Chondrocyte (in vitro differentiated cells): ENCODE measurements at regions not wholly inside any gene's neighbourhood (a gene's known extent, or its start where the extent isn't known, plus 50 kb on each side); places are given as distances from the start of the nearest gene placed in this dataset.

ENCODE experiments used
- DNase-seq: peaks from one replicate; pipeline ENCODE4 v3.0.0; 2021; ENCODE audit warnings: mixed read lengths, low spot score
- H3K27ac Mint-ChIP-seq: one replicate; pipeline ENCODE4 v1.8.0; 2021; ENCODE audit warnings: mild to moderate bottlenecking, moderate library complexity, mixed read lengths; ENCODE audit not compliant: unreplicated experiment
- H3K27me3 Mint-ChIP-seq: 2 replicates; pipeline ENCODE4 v1.8.0; 2021; ENCODE audit warnings: low read depth, mixed read lengths
- H3K36me3 Mint-ChIP-seq: 2 replicates; pipeline ENCODE4 v1.8.0; 2021; ENCODE audit warnings: low read depth, mixed read lengths
- H3K4me1 Mint-ChIP-seq: 2 replicates; pipeline ENCODE4 v1.8.0; 2021; ENCODE audit warnings: low read depth, mild to moderate bottlenecking, mixed read lengths
- H3K4me3 Mint-ChIP-seq: one replicate; pipeline ENCODE4 v1.8.0; 2021; ENCODE audit warnings: mild to moderate bottlenecking, moderate library complexity, mixed read lengths; ENCODE audit not compliant: unreplicated experiment
- H3K9me3 Mint-ChIP-seq: 2 replicates; pipeline ENCODE4 v1.8.0; 2021; ENCODE audit warnings: low read depth, mixed read lengths
- TF ChIP-seq, protein P1 (sequence below): fragments of 200-600 bp; sonication (generic); IDR thresholded peaks from 2 replicates; pipeline ENCODE4 v1.5.0; 2021; ENCODE audit warnings: antibody characterized with exemption, mild to moderate bottlenecking, moderate library complexity

- TF ChIP-seq, protein P1, sequence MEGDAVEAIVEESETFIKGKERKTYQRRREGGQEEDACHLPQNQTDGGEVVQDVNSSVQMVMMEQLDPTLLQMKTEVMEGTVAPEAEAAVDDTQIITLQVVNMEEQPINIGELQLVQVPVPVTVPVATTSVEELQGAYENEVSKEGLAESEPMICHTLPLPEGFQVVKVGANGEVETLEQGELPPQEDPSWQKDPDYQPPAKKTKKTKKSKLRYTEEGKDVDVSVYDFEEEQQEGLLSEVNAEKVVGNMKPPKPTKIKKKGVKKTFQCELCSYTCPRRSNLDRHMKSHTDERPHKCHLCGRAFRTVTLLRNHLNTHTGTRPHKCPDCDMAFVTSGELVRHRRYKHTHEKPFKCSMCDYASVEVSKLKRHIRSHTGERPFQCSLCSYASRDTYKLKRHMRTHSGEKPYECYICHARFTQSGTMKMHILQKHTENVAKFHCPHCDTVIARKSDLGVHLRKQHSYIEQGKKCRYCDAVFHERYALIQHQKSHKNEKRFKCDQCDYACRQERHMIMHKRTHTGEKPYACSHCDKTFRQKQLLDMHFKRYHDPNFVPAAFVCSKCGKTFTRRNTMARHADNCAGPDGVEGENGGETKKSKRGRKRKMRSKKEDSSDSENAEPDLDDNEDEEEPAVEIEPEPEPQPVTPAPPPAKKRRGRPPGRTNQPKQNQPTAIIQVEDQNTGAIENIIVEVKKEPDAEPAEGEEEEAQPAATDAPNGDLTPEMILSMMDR: no peak
- Mint-ChIP-seq H3K27me3 (no peaks in the 10 kb centered on the region), H3K36me3 (no peaks in the 10 kb centered on the region), H3K4me3 (no peak overlapping the region), H3K4me1 (peaks cover 20% of the 10 kb centered on the region), H3K27ac (no peak overlapping the region), H3K9me3 (no peaks in the 10 kb centered on the region)
- DNase-seq: no peak
These were observed 54.1 kb downstream of the PITPNM2 start for GRCh38 chr12:123096741-123097140.

GRCh38 chr12:123096182-123096581, 54.7 kb downstream of the PITPNM2 start:
- H3K4me1 Mint-ChIP-seq: peaks cover 20% of the 10 kb centered on the region
- no peaks in the 10 kb centered on the region for H3K36me3 Mint-ChIP-seq
- no peak overlapping the region for H3K4me3 Mint-ChIP-seq
- no peak overlapping the region for H3K27ac Mint-ChIP-seq
- H3K27me3 Mint-ChIP-seq: no peaks in the 10 kb centered on the region
- H3K9me3 Mint-ChIP-seq: no peaks in the 10 kb centered on the region
- TF ChIP-seq, protein P1: no peak
- DNase-seq: no peak

- no peaks in the 10 kb centered on the region for H3K27me3 Mint-ChIP-seq
These were observed 55.6 kb downstream of the PITPNM2 start for GRCh38 chr12:123095078-123095881.

DNA sequence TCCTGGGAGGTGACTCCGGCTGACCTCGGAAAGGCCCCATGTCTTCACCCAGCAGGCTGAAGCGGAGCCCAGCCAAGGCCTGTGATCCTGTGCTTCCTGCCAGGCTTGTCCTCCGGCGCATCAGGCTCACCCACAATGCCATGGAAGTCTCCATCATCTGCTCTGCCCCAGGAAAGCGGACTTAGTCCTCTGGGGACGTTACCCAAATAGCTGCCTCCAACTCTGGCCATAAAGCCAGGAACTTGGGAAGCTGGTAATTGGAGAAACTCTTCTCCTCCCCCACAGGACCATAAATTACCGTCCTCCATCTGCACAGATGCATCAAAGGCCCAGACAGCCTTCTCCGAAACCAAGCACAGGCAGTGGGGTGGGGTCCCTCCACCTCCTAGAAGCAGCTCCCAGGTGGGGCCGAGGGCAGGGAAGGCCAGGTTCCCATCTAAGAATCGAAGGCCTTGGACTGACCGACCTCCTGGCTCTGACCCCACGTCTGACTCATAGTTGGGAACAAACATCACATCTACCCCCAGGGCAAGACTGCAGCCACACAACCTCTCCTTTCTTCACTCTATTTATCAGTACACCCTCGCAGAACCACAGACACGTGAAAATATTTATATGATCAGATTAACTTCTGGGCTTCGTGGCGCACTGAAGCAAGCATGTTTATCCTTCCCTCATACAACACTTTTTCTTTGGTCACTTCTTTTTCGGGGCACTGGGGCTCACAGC, 56.4 kb downstream of the PITPNM2 start:
- peak overlapping the region; percentile 4 for H3K27ac Mint-ChIP-seq

More at GRCh38 chr12:123095078-123095881, 55.6 kb downstream of the PITPNM2 start:
- H3K27ac Mint-ChIP-seq: no peak overlapping the region
- H3K4me3 Mint-ChIP-seq: no peak overlapping the region
- H3K4me1 Mint-ChIP-seq: peaks cover 20% of the 10 kb centered on the region
- H3K36me3 Mint-ChIP-seq: no peaks in the 10 kb centered on the region
- TF ChIP-seq, protein P1: no peak
- no peak for DNase-seq
- H3K9me3 Mint-ChIP-seq: no peaks in the 10 kb centered on the region

DNA sequence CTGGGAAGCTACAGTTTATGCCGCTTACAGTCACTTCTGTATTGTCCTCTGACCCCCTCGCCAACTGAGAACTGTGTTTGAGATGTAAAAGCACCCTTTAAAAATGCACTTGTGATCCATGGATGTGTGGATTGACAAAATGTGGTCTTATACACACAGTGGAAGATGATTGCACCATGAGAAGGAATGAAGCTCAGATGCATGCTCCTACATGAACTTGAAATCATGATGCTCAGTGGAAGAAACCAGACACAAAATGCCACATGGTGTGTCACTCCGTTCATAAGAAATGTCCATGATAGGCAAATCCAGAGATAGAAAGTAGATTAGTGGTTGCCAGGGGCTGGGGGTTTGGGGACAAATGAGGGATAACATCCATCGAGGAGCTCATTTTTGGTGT, 58.0 kb downstream of the PITPNM2 start:
- H3K9me3 Mint-ChIP-seq: no peaks in the 10 kb centered on the region
- peak overlapping the region; percentile 6 for H3K27ac Mint-ChIP-seq
- H3K27me3 Mint-ChIP-seq: no peaks in the 10 kb centered on the region
- no peaks in the 10 kb centered on the region for H3K36me3 Mint-ChIP-seq
- TF ChIP-seq, protein P1: no peak
- no peak for DNase-seq
- H3K4me1 Mint-ChIP-seq: peaks cover 32% of the 10 kb centered on the region
- no peak overlapping the region for H3K4me3 Mint-ChIP-seq

More for the DNA sequence above, 56.4 kb downstream of the PITPNM2 start:
- no peaks in the 10 kb centered on the region for H3K9me3 Mint-ChIP-seq
- no peak overlapping the region for H3K4me3 Mint-ChIP-seq
- TF ChIP-seq, protein P1: no peak
- peaks cover 28% of the 10 kb centered on the region for H3K4me1 Mint-ChIP-seq
- H3K36me3 Mint-ChIP-seq: no peaks in the 10 kb centered on the region
- H3K27me3 Mint-ChIP-seq: no peaks in the 10 kb centered on the region
- no peak for DNase-seq
